Endothelial cell of umbilical vein (primary cell): ENCODE measurements at regions not wholly inside any gene's neighbourhood (a gene's known extent, or its start where the extent isn't known, plus 50 kb on each side); places are given as distances from the start of the nearest gene placed in this dataset.

ENCODE experiments used
- BruUV-seq: library from RNA; stranded (reverse); fragments of 400-500 nt; replicated peaks from 2 replicates; lab custom pipeline; 2021; lab: Mats Ljungman, UMichigan
- CTCF ChIA-PET: fragments of 300-600, 350-600 bp; sonication (Branson Sonifier 250); formaldehyde crosslinking; loops from one replicate; lab custom pipeline; 2021; ENCODE audit warnings: antibody characterized with exemption, inconsistent platforms; lab: Charles Lee
- POLR2A ChIA-PET: fragments of 300-600, 350-600 bp; sonication (Branson Sonifier 250); formaldehyde crosslinking; loops from one replicate; lab custom pipeline; 2021; ENCODE audit warnings: antibody characterized with exemption, inconsistent platforms; lab: Charles Lee
- DNase-seq: peaks from one replicate; pipeline ENCODE4 v3.0.0-alpha.2; 2011; ENCODE audit warnings: low read depth, low spot score
- FAIRE-seq: peaks from 2 replicates; lab custom pipeline; 2011; peaks lifted over from hg19 to GRCh38; lab: Jason Lieb, UNC
- H2AFZ ChIP-seq: 2 replicates; pipeline ENCODE4 v1.6.0; 2012; ENCODE audit warnings: low read depth, low read length, control low read depth, inconsistent platforms
- H3K27ac ChIP-seq: 2 replicates; pipeline ENCODE4 v1.5.1; 2011; ENCODE audit warnings: low read depth, mild to moderate bottlenecking, control low read depth, low read length, moderate library complexity; ENCODE audit not compliant: insufficient read depth
- H3K27me3 ChIP-seq, 2 experiments: 2 replicates each; pipeline versions ENCODE4 v1.6.0 to v1.6.1; 2011; ENCODE audit warnings: low read length in 2 of 2, mixed read lengths in 1 of 2; ENCODE audit not compliant: control insufficient read depth in 2 of 2, insufficient read depth in 2 of 2
- H3K36me3 ChIP-seq, 2 experiments: 2 replicates in 1 of 2; 3 replicates in 1 of 2; pipeline ENCODE4 v1.5.1; 2011; ENCODE audit warnings: low read length in 2 of 2, mild to moderate bottlenecking in 1 of 2, moderate library complexity in 1 of 2; ENCODE audit not compliant: control insufficient read depth in 2 of 2, insufficient read depth in 2 of 2; ENCODE audit errors: extremely low read depth in 1 of 2
- H3K4me1 ChIP-seq: 3 replicates; pipeline ENCODE4 v1.5.1; 2011; ENCODE audit warnings: mild to moderate bottlenecking, low read length; ENCODE audit not compliant: control insufficient read depth, insufficient read depth; ENCODE audit errors: extremely low read depth
- H3K4me2 ChIP-seq: 2 replicates; pipeline ENCODE4 v1.6.1; 2011; ENCODE audit warnings: low read length, control low read depth, mixed read lengths; ENCODE audit not compliant: insufficient read depth
- H3K4me3 ChIP-seq, 3 experiments: fragments of 200-600 bp in 1 of 3; sonication (generic), shearing (Covaris generic) in 1 of 3; replicated peaks in 1 of 3; 2 replicates each; pipeline ENCODE4 v1.5.1; 2011 to 2016; ENCODE audit warnings: control low read depth in 3 of 3, low read length in 3 of 3, mild to moderate bottlenecking in 2 of 3, inconsistent platforms in 1 of 3, low read depth in 1 of 3, moderate library complexity in 1 of 3; ENCODE audit not compliant: insufficient read depth in 1 of 3
- H3K79me2 ChIP-seq: 2 replicates; pipeline ENCODE4 v1.6.0; 2012; ENCODE audit warnings: low read length, inconsistent platforms; ENCODE audit not compliant: control insufficient read depth, insufficient read depth
- H3K9ac ChIP-seq: replicated peaks from 2 replicates; pipeline ENCODE3; 2011; ENCODE audit warnings: low read length, control low read depth; ENCODE audit not compliant: insufficient read depth; ENCODE audit errors: extremely low read depth
- H3K9me1 ChIP-seq: replicated peaks from 3 replicates; pipeline ENCODE4 v1.6.0; 2011; ENCODE audit warnings: mild to moderate bottlenecking, low read length; ENCODE audit not compliant: control insufficient read depth, insufficient read depth; ENCODE audit errors: extremely low read depth
- H3K9me3 ChIP-seq: replicated peaks from 2 replicates; pipeline ENCODE4 v1.5.1; 2012; ENCODE audit warnings: low read length, inconsistent platforms; ENCODE audit not compliant: control insufficient read depth, insufficient read depth
- H4K20me1 ChIP-seq: replicated peaks from 2 replicates; pipeline ENCODE3; 2011; ENCODE audit warnings: mild to moderate bottlenecking, low read length; ENCODE audit not compliant: control insufficient read depth, insufficient read depth; ENCODE audit errors: extremely low read depth
- CTCF ChIP-seq, 2 donors: IDR thresholded peaks; 1 replicate in 1 of 2; 2 replicates in 1 of 2; pipeline ENCODE4 v1.5.1; 2011; ENCODE audit warnings: low read length in 2 of 2, mild to moderate bottlenecking in 2 of 2, moderate library complexity in 2 of 2, control low read depth in 1 of 2, inconsistent platforms in 1 of 2, low read depth in 1 of 2; ENCODE audit not compliant: insufficient read depth in 1 of 2; ENCODE audit errors: extremely low read depth in 1 of 2
- EZH2 ChIP-seq: IDR thresholded peaks from 2 replicates; pipeline ENCODE4 v1.6.1; 2012; ENCODE audit warnings: borderline replicate concordance, low read depth, mild to moderate bottlenecking, moderate library complexity, low read length, inconsistent platforms; ENCODE audit not compliant: severe bottlenecking
- FOS ChIP-seq: IDR thresholded peaks from 2 replicates; pipeline ENCODE4 v1.6.1; 2011; ENCODE audit warnings: mild to moderate bottlenecking, low read length, moderate library complexity, borderline replicate concordance; ENCODE audit not compliant: insufficient read depth
- GATA2 ChIP-seq: IDR thresholded peaks from 2 replicates; pipeline ENCODE4 v1.7.0; 2011; ENCODE audit warnings: low read depth, mild to moderate bottlenecking, moderate library complexity, mixed read lengths, low read length; ENCODE audit not compliant: insufficient read length, insufficient read depth
- JUN ChIP-seq: IDR thresholded peaks from 2 replicates; pipeline ENCODE4 v1.6.1; 2011; ENCODE audit warnings: borderline replicate concordance, low read depth; ENCODE audit not compliant: insufficient read length, insufficient read depth
- MAX ChIP-seq: IDR thresholded peaks from 2 replicates; pipeline ENCODE4 v1.6.1; 2011; ENCODE audit not compliant: insufficient read depth, insufficient read length
- MYC ChIP-seq: IDR thresholded peaks from one replicate; pipeline ENCODE4 v1.6.1; 2011; ENCODE audit warnings: mild to moderate bottlenecking, low read depth, low read length
- POLR2A ChIP-seq: IDR thresholded peaks from 2 replicates; pipeline ENCODE4 v1.6.1; 2012; ENCODE audit warnings: low read depth, mild to moderate bottlenecking, control low read depth, low read length
- POLR2AphosphoS5 ChIP-seq: IDR thresholded peaks from 2 replicates; pipeline ENCODE4 v1.6.1; 2012; ENCODE audit warnings: low read depth, mild to moderate bottlenecking, control low read depth, low read length, moderate library complexity; ENCODE audit not compliant: insufficient read depth
- dilution Hi-C: fragments of 300-500 bp; cut with MboI; formaldehyde crosslinking; loops from one replicate; pipeline ENCODE4 v1.15.0; 2019; ENCODE audit warnings: low sequenced_read_pairs; ENCODE audit not compliant: extremely low pct_ligation_motif_present
- intact Hi-C: fragments of 100-400 bp; cut with micrococcal nuclease; formaldehyde crosslinking; loops from one replicate; pipeline ENCODE4 v1.10.0; 2022

GRCh38 chr1:115577513-115577912 is 64.3 kb upstream of the VANGL1 start:
- Histone ChIP-seq H3K27ac (no peak overlapping the region), H2AFZ (no peak overlapping the region), H3K27me3 (no peaks in the 10 kb centered on the region), H4K20me1 (no peaks in the 10 kb centered on the region), H3K4me3 (no peak overlapping the region), H3K9ac (no peak overlapping the region), H3K79me2 (no peaks in the 10 kb centered on the region), H3K4me2 (no peak overlapping the region), H3K4me1 (no peaks in the 10 kb centered on the region), H3K9me3 (peaks cover 2% of the 10 kb centered on the region), H3K36me3 (no peaks in the 10 kb centered on the region), H3K9me1 (no peaks in the 10 kb centered on the region)
- ChIA-PET CTCF (no interaction called here), POLR2A (no interaction called here)
- intact Hi-C loops (no loop called here), dilution Hi-C loops (no loop called here)
- FAIRE-seq, result no peak
- no peak for TF ChIP-seq FOS
- TF ChIP-seq GATA2, result no peak
- no peak for TF ChIP-seq MAX
- TF ChIP-seq MYC, result no peak
- TF ChIP-seq EZH2, result no peak
- no peak for TF ChIP-seq POLR2A
- TF ChIP-seq POLR2AphosphoS5, result no peak
- TF ChIP-seq CTCF (IDR thresholded peaks at IDR 0.05; ENCODE audit: extremely low read depth in 1 of 2, insufficient read depth in 1 of 2, low read depth in 1 of 2, low read length in 2 of 2), result no peak
- no peak for TF ChIP-seq JUN
- BruUV-seq, result no TSS peak
- DNase-seq, result no peak
